ENCODE measurements at regions not wholly inside any gene's neighbourhood (a gene's known extent, or its start where the extent isn't known, plus 50 kb on each side); places are given as distances from the start of the nearest gene placed in this dataset.

DNA sequence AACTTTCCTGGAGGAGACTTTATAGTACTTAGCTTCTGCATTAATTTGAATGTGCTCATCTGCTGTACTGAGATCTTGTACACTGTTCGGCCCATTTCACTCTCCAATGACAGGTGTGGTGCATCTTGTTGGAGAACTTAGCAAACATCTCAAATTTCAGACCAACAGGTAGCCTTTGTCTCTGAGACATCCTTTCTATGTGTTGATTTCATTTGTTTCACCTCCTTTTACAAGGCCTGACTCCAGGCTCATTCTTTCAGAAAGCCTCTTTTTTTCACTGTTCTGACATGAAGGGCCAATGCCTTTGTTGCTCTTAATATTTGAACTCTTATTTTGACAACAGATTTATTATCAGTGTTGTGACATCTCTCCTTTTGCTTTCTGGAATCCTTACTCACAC is 271.8 kb upstream of the FANCL start:
- no peak overlapping the region for H2AFZ ChIP-seq (ENCODE audit: low read length)
- no peak overlapping the region for H3K9ac ChIP-seq (ENCODE audit: low read length)
- H3K9me3 ChIP-seq (replicated peaks; ENCODE audit: insufficient read depth, low read length), result no peaks in the 10 kb centered on the region
- no peaks in the 10 kb centered on the region for H3F3A ChIP-seq (ENCODE audit: insufficient read depth, low read length)
- TF ChIP-seq EZH2phosphoT487 (IDR thresholded peaks at IDR 0.05; ENCODE audit: low read length) (no peak), EZH2 (optimal IDR thresholded peaks at IDR 0.05; ENCODE audit: low read depth, low read length) (no peak)
- TF ChIP-seq, protein P1, sequence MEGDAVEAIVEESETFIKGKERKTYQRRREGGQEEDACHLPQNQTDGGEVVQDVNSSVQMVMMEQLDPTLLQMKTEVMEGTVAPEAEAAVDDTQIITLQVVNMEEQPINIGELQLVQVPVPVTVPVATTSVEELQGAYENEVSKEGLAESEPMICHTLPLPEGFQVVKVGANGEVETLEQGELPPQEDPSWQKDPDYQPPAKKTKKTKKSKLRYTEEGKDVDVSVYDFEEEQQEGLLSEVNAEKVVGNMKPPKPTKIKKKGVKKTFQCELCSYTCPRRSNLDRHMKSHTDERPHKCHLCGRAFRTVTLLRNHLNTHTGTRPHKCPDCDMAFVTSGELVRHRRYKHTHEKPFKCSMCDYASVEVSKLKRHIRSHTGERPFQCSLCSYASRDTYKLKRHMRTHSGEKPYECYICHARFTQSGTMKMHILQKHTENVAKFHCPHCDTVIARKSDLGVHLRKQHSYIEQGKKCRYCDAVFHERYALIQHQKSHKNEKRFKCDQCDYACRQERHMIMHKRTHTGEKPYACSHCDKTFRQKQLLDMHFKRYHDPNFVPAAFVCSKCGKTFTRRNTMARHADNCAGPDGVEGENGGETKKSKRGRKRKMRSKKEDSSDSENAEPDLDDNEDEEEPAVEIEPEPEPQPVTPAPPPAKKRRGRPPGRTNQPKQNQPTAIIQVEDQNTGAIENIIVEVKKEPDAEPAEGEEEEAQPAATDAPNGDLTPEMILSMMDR (IDR thresholded peaks at IDR 0.05; ENCODE audit: low read length), result no peak
- H3K4me3 ChIP-seq (ENCODE audit: low read length), result no peak overlapping the region
- no peak overlapping the region for H3K4me2 ChIP-seq (ENCODE audit: low read depth, low read length)
- H3K36me3 ChIP-seq (replicated peaks; ENCODE audit: insufficient read depth, low read length), result no peaks in the 10 kb centered on the region
- H4K20me1 ChIP-seq (ENCODE audit: insufficient read depth, low read length), result no peaks in the 10 kb centered on the region
- DNase-seq, result no peak
- no peaks in the 10 kb centered on the region for H3K9me2 ChIP-seq (replicated peaks; ENCODE audit: insufficient read depth, low read length)
- H3K27me3 ChIP-seq (replicated peaks; ENCODE audit: insufficient read depth, low read length), result no peaks in the 10 kb centered on the region
- no peak overlapping the region for H3K27ac ChIP-seq (ENCODE audit: low read length)
- peaks cover 9% of the 10 kb centered on the region; the same call in 1 of the 2 replicates for H3K4me1 ChIP-seq (ENCODE audit: low read length)
- H3K79me2 ChIP-seq (ENCODE audit: low read length), result no peaks in the 10 kb centered on the region

DNA sequence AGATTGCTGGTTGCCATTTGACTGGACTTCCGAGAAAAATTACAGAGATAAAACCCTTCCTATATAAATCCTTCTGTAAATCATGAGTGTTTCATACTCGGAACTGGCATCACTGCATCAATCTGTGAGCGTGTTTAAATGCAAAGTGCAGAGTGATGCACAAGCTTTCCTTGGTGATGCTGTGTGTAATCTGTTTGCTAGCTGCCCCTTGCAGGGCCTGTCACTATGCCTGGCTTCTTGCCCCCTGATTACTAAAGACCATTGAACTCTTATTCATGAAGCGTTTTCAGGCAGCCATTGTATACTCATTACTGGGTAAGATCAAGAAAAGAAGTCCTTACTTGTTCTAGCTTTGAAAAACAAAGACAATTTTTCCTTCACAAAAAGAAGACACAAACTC is 266.9 kb upstream of the FANCL start:
- Histone ChIP-seq H3K27ac (ENCODE audit: low read length) (no peak overlapping the region), H3K27me3 (replicated peaks; ENCODE audit: insufficient read depth, low read length) (no peaks in the 10 kb centered on the region), H3K9me3 (replicated peaks; ENCODE audit: insufficient read depth, low read length) (no peaks in the 10 kb centered on the region), H3K4me3 (ENCODE audit: low read length) (no peak overlapping the region), H3K4me1 (ENCODE audit: low read length) (no peaks in the 10 kb centered on the region), H2AFZ (ENCODE audit: low read length) (no peak overlapping the region), H3K9me2 (replicated peaks; ENCODE audit: insufficient read depth, low read length) (no peaks in the 10 kb centered on the region), H3F3A (ENCODE audit: insufficient read depth, low read length) (no peaks in the 10 kb centered on the region), H3K4me2 (ENCODE audit: low read depth, low read length) (no peak overlapping the region), H3K9ac (ENCODE audit: low read length) (no peak overlapping the region), H3K36me3 (replicated peaks; ENCODE audit: insufficient read depth, low read length) (no peaks in the 10 kb centered on the region), H3K79me2 (ENCODE audit: low read length) (no peaks in the 10 kb centered on the region), H4K20me1 (ENCODE audit: insufficient read depth, low read length) (no peaks in the 10 kb centered on the region)
- no peak for DNase-seq
- TF ChIP-seq EZH2 (optimal IDR thresholded peaks at IDR 0.05; ENCODE audit: low read depth, low read length) (no peak), EZH2phosphoT487 (IDR thresholded peaks at IDR 0.05; ENCODE audit: low read length) (no peak)
- TF ChIP-seq, protein P1 (IDR thresholded peaks at IDR 0.05; ENCODE audit: low read length), result no peak

DNA sequence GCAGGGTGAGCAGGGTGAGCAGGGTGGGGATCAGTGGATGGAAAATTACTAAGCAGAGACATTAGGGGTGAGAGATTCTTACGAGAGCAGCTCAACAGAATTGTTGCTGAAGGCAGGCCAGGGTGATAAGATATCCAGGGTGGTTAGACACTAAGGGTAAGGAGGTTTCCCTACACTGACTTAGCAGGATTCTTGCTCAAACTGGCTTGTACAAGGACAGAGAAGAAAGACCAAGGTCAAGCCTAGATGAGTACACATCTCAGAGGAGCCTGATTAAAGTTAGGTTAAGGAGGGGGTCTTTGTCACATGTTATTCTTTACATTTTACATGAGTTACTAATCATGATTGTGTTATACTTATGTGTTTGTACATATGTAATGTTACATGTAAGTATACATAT is 262.8 kb upstream of the FANCL start:
- Histone ChIP-seq H4K20me1 (ENCODE audit: insufficient read depth, low read length) (no peaks in the 10 kb centered on the region), H3K9me3 (replicated peaks; ENCODE audit: insufficient read depth, low read length) (no peaks in the 10 kb centered on the region), H2AFZ (ENCODE audit: low read length) (no peak overlapping the region), H3K27ac (ENCODE audit: low read length) (no peak overlapping the region), H3K4me2 (ENCODE audit: low read depth, low read length) (no peak overlapping the region), H3F3A (ENCODE audit: insufficient read depth, low read length) (no peaks in the 10 kb centered on the region), H3K4me3 (ENCODE audit: low read length) (no peak overlapping the region), H3K4me1 (ENCODE audit: low read length) (no peaks in the 10 kb centered on the region), H3K9me2 (replicated peaks; ENCODE audit: insufficient read depth, low read length) (no peaks in the 10 kb centered on the region), H3K79me2 (ENCODE audit: low read length) (no peaks in the 10 kb centered on the region), H3K27me3 (replicated peaks; ENCODE audit: insufficient read depth, low read length) (no peaks in the 10 kb centered on the region), H3K36me3 (replicated peaks; ENCODE audit: insufficient read depth, low read length) (no peaks in the 10 kb centered on the region), H3K9ac (ENCODE audit: low read length) (no peak overlapping the region)
- DNase-seq, result no peak
- TF ChIP-seq, protein P1 (IDR thresholded peaks at IDR 0.05; ENCODE audit: low read length), result no peak
- TF ChIP-seq EZH2 (optimal IDR thresholded peaks at IDR 0.05; ENCODE audit: low read depth, low read length) (no peak), EZH2phosphoT487 (IDR thresholded peaks at IDR 0.05; ENCODE audit: low read length) (no peak)

Measured in MM.1S (cell line).